ENCODE measurements at regions not wholly inside any gene's neighbourhood (a gene's known extent, or its start where the extent isn't known, plus 50 kb on each side); places are given as distances from the start of the nearest gene placed in this dataset.
"Not testable (repeated sequence)": the region's sequence is repeated elsewhere in the genome, so short reads cannot be mapped to it uniquely, and the experiment has no call there.

DNA sequence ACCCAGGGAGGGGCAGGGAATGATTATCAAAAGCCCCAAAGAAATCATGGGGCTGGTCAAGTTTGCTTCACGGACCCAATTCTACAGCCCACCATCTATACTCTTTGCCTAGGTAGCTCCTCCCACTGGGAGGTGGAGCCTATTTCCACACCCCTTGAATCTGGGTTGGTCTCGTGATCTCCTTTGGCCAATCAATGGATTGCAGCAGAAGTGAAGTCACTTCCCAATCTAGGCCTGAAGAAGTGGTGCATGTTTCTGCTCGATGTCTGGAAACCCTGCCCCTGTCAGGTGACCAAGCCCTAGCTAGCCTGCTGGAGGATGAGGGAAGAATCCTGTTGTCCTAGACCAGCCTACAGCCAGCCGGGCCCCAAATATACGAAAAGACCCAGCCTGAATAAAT, 86.3 kb upstream of the ADGRE5 start:
- TF ChIP-seq, protein P1, sequence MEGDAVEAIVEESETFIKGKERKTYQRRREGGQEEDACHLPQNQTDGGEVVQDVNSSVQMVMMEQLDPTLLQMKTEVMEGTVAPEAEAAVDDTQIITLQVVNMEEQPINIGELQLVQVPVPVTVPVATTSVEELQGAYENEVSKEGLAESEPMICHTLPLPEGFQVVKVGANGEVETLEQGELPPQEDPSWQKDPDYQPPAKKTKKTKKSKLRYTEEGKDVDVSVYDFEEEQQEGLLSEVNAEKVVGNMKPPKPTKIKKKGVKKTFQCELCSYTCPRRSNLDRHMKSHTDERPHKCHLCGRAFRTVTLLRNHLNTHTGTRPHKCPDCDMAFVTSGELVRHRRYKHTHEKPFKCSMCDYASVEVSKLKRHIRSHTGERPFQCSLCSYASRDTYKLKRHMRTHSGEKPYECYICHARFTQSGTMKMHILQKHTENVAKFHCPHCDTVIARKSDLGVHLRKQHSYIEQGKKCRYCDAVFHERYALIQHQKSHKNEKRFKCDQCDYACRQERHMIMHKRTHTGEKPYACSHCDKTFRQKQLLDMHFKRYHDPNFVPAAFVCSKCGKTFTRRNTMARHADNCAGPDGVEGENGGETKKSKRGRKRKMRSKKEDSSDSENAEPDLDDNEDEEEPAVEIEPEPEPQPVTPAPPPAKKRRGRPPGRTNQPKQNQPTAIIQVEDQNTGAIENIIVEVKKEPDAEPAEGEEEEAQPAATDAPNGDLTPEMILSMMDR (IDR thresholded peaks at IDR 0.05; ENCODE audit: borderline replicate concordance, extremely low read depth, low read length, poor library complexity, severe bottlenecking) = not testable (repeated sequence)
- not testable (repeated sequence) for TF ChIP-seq EZH2 (IDR thresholded peaks at IDR 0.05; ENCODE audit: borderline replicate concordance, low read depth, low read length, severe bottlenecking)
